ENCODE measurements at regions not wholly inside any gene's neighbourhood (a gene's known extent, or its start where the extent isn't known, plus 50 kb on each side); places are given as distances from the start of the nearest gene placed in this dataset.

- no peak for TF ChIP-seq CTCF (IDR thresholded peaks at IDR 0.05; ENCODE audit: low read depth, low read length, missing control alignments)
- no peak for DNase-seq (ENCODE audit: low read depth)
- no peak overlapping the region for H3K4me3 ChIP-seq (ENCODE audit: low read depth, low read length)
- in situ Hi-C loops (cut with HindIII; ENCODE audit: low sequenced_read_pairs): loop anchor here (5.0 kb wide), 1 partner anchor 59 kb away; no protein-coding TSS in a partner anchor
Measured at GRCh38 chr2:187126247-187127005, 277.5 kb upstream of the ZSWIM2 start.

GRCh38 chr2:187125318-187125717, 276.3 kb upstream of the ZSWIM2 start:
- DNase-seq (ENCODE audit: low read depth): no peak
- TF ChIP-seq CTCF (IDR thresholded peaks at IDR 0.05; ENCODE audit: low read depth, low read length, missing control alignments): no peak
- no peak overlapping the region for H3K4me3 ChIP-seq (ENCODE audit: low read depth, low read length)
- in situ Hi-C loops (cut with HindIII; ENCODE audit: low sequenced_read_pairs): loop anchor here (5.0 kb wide), 1 partner anchor 58 kb away; no protein-coding TSS in a partner anchor

- TF ChIP-seq CTCF (IDR thresholded peaks at IDR 0.05; ENCODE audit: low read depth, low read length, missing control alignments): no peak
- no peak for DNase-seq (ENCODE audit: low read depth)
- H3K4me3 ChIP-seq (ENCODE audit: low read depth, low read length): no peak overlapping the region
- in situ Hi-C loops (cut with HindIII; ENCODE audit: low sequenced_read_pairs): no loop called here
Measured at GRCh38 chr2:187124529-187124928, 275.6 kb upstream of the ZSWIM2 start.

- no peak for TF ChIP-seq CTCF (IDR thresholded peaks at IDR 0.05; ENCODE audit: low read depth, low read length, missing control alignments)
- in situ Hi-C loops (cut with HindIII; ENCODE audit: low sequenced_read_pairs): no loop called here
- DNase-seq (ENCODE audit: low read depth): no peak
- no peak overlapping the region for H3K4me3 ChIP-seq (ENCODE audit: low read depth, low read length)
Measured at GRCh38 chr2:187118331-187119099, 269.5 kb upstream of the ZSWIM2 start.

GRCh38 chr2:187117483-187117882, 268.5 kb upstream of the ZSWIM2 start:
- in situ Hi-C loops (cut with HindIII; ENCODE audit: low sequenced_read_pairs): no loop called here
- no peak for DNase-seq (ENCODE audit: low read depth)
- no peak for TF ChIP-seq CTCF (IDR thresholded peaks at IDR 0.05; ENCODE audit: low read depth, low read length, missing control alignments)
- H3K4me3 ChIP-seq (ENCODE audit: low read depth, low read length): no peak overlapping the region

GRCh38 chr2:187115627-187116026, 266.7 kb upstream of the ZSWIM2 start:
- in situ Hi-C loops (cut with HindIII; ENCODE audit: low sequenced_read_pairs): no loop called here
- no peak for TF ChIP-seq CTCF (IDR thresholded peaks at IDR 0.05; ENCODE audit: low read depth, low read length, missing control alignments)
- no peak overlapping the region for H3K4me3 ChIP-seq (ENCODE audit: low read depth, low read length)
- DNase-seq (ENCODE audit: low read depth): no peak

All from astrocyte of the cerebellum (primary cell).